Midbrain (tissue), 1 donor: ENCODE measurements at regions not wholly inside any gene's neighbourhood (a gene's known extent, or its start where the extent isn't known, plus 50 kb on each side); places are given as distances from the start of the nearest gene placed in this dataset.

Experiments used
- DNase-seq: peaks from one replicate; lab custom pipeline; 2025; lab: John Stamatoyannopoulos, UW

DNA sequence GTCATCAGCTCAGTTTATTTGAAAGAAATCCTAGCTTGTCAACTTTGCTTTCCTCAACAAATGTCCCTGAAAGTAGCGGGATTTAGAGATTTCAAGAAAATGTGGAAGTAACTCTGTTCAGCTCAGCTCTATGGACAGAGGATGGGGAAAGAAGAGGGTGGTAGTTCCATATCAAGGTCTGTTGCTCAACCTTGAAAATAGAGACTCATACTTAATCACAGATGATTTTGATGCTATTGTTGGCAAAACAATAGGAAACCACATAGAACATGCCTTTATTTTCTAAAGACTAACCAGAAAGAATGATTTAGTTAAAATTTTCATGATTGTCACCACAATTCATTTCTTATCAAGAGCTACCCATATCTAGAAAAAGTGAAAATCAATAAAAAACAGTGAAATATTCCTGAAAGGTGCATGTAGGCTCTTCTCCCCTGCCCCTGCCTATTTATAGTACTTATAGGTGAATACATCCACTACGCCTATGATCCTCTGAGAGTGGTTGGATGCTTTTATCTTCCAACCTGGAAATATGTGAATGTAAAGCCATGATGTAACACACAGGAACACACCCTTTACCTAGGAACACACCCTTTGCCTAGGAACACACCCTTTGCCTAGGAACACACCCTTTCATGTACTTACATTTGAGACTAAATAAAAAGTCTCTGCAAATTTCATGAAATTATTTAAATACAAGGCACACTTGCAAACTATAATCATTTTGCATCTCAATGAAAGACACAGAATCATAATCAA is 65.8 kb downstream of the ETAA1 start:
- DNase-seq, result no peak

DNA sequence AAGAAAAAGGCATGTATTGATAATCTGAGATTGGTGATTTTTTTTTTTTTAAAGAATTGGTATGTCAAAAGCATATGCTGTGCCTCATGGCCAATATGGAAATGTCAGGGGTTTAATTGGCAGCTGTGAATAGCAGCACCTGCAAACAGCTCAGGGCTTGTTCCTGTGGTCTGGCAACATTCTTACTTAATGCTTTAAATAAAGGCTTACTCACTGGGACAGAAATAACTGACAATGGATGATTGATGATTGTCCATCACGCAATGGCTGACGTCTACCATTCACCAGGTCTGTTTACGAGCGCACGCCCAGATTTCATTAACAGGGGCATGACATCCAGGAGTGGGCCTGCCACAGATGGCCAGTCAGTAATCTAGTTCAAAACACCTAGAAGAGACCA is 66.7 kb downstream of the ETAA1 start:
- no peak for DNase-seq

DNA sequence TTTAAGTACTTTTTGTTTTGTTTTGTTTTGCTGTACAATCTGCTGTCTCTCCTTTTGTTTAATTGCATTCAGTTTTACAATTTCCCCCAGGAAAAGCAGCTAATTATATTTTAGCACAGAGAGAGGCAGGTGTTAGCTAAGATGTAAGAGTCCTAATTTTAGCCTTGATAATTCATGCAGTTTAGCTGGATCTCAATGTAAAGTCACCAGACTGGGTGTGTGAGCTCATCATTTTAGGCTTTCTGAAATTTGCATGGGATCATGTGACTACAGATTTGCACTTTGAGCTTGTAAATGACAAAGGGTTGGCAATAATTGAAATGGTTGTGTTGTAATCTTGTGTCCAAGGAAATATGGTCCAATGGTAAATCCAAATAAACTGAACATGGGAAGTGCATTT is 68.5 kb downstream of the ETAA1 start:
- DNase-seq, result no peak

DNA sequence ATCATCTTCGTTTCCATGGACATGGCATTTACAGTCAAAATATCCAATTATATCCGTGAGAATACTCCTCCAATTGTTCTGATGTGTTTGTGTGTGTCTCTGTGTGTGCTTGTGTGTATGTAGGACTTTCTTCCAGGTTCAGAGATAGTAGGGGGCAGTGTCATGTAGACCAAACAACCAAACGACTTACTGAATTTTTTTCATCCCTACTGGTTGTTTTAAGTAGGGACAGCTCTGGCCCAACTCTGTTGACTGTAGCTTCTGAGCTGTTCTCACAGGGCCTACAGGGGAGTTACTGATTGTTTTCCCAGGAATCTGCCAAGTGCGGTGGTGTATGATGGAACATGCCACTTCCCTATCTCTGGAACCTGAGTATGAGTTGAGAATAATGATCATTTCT is 69.6 kb downstream of the ETAA1 start:
- DNase-seq, result no peak

DNA sequence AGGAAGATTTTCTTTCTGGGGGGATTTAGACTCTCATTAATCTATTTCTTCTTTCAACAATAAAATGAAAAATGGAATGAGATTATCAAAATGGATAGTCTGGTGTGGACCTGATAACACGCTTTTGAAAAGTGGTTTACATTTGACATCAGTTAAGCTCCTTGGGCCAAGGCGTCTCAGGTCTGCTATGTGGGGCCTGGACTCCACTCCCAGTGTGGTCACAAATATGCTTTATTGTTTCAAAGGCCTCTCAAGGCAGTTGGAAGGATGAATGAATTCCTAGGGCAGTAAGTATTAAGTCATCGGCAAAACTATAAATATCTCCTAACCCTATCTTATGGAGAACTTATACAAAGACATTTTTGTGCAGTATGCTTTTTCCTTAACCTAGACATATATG is 74.5 kb downstream of the ETAA1 start:
- DNase-seq, result no peak

DNA sequence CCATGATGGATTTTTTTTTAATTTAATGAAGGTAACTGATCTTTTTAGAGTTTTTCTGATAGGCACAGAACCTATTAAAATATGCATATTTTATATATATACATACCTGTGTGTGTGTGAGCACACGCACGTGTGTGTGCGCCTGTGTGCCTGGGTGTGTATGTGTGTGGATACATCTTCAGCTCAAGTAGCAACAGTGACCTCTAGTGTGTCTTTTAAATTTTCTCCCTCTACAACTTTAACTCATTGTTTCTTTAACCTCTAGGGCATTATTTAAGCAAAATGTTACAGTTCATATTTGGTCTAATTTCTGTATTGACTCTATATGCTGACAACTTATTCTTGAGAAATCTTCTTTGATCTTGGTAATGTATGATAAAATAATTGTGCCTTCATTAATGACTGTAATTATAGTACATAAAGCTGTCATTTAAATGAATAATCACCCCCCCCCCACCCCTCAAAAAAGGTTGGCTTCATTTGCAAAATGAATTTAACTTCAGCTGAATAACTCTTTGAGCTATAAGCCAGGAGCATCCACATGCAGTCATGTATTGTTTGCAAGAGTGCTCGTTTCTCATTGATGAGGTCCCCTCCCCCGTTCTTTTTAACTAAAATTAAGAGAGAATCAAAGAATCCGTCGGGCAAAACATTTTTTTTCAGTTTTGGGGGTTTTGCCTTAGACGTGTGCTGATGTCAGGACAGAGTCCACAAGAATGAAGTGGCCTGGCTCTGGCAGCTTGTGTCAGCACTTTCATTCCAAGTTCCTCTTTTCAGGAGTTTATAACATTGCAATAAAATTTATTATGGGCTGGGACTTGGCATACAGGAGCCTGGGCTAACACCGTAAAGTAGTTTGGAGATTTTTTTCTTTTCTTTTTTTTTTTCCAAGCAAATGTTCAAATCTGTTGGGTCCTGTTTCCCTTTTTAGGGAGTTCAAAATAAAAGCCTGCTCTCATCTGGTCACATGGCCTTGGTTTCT is 80.0 kb downstream of the ETAA1 start:
- peak; percentile 4 for DNase-seq

DNA sequence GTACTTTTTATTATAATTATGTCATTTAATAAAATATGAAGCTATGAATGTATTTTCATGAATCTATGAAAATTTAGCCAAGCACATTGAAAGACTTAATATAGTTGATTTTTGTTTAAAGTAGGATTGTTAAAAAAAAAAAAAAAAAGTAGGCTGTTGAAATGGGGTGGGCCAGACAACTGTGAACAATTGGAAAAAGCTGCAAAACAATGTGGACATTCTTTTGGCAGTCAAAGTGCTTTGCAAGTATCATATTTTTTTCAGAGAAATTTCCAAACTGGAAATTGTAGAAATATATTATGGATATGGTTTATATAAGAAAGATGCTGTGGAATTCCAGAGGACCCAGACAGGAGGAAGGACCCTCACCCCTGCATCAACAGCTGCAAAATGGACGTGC is 82.1 kb downstream of the ETAA1 start:
- no peak for DNase-seq

DNA sequence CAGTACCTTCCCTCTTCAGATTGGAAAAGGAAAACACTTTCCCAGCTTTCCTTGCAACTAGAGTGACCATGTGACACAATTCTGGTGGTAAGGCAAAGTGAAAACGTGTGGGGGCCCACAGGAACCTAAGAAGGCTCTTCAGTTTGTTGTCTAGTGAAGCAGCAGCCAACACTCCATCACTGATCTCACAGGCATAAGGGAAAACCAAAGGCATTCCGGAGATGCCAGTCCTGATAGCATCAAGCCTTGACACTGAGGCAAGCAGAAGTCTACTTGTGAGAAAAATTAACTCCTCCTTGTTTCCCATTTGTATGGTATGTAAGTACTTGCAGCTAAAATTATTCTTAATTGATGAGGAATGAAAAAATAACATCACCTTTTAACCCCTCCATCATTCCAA is 88.3 kb downstream of the ETAA1 start:
- DNase-seq, result no peak

DNA sequence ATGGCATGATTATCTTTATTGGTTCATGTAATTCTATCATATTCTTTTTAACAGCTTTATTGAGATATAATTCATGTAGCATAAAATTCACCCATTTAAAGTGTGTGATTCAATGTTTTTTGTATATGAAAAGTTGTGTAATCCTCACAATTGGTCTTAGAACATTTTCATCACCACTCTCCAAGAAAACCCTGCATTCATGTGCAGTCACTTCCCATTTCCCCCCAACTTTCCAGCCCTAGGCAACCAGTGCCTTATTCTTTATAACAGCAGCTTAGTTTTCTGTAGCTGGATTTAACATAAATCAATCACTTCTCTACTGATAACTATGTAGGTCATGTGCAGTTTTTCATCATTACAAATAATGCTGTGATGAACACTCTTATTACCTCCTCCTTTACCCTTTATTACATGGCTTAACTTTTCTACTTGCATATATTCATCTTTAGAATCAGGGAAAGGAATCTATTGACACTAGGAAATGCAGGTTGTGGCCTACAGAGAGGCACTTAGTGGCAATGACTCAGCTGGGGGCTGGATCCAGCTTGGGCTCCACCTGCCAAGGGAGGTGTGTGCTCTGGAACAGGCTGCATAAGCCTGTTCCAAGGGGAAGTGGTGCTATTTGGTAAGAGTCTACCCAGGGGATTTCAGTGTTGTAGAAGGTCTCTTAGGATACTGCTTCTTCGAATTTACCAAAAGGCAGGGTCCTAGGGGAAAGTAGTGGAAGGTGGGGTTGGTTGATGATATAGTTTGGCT is 89.1 kb downstream of the ETAA1 start:
- DNase-seq, result no peak

DNA sequence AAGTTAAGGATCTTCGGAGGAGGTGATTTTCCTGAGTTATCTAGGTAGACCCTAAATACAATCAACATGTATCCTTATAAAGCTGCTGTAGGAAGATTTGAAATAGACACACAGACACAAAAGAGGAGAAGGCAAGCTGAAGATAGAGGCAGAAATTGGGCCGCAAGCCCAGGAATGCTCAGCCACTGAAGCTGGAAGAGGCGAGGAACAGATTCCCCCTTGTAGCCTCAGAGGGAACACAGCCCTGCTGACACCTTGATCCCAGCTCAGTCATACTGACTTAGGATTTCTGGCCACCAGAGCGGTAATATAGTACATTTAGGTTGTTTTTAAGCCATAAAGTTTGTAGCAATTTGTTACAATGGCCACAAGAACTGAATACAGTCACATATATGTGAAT is 90.9 kb downstream of the ETAA1 start:
- DNase-seq, result no peak

DNA sequence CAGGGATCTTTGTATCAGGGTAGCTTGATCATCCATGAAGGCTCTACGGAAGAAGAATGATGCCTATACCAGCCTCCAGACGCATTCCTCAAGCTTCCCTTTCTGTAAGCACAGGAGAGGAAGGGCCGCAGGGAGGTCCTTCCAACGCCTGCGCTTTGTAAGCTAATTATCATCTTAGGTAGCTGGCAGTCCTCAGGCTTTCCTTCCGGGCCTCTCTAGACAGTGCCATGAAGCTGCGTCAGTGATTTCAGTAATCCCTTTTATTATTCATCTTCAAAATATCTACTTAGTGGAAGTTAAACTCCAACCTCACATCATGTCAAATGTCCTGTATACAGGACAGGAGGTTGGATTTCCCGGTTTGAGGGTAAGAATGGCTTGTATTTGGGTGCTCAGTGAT is 92.3 kb downstream of the ETAA1 start:
- DNase-seq, result no peak

DNA sequence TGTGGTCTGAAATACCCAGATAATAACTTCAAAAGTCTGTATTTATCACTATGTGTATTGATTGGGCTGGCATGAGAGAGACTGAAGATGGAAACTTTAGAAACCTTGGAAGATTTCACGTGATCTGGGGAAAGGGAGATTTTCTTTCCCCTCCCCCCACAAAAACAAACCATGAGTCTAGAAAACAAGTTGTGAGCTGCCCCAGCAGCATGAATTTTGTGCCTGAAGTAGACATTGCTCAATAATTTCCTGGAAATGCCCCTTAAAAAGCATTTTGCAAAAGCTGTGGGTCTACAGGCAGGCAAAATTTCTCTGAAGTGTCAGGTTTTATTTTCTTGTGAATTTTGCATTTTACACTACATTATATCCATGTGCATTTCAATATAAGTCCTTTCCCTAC is 101.8 kb downstream of the ETAA1 start:
- DNase-seq, result no peak

DNA sequence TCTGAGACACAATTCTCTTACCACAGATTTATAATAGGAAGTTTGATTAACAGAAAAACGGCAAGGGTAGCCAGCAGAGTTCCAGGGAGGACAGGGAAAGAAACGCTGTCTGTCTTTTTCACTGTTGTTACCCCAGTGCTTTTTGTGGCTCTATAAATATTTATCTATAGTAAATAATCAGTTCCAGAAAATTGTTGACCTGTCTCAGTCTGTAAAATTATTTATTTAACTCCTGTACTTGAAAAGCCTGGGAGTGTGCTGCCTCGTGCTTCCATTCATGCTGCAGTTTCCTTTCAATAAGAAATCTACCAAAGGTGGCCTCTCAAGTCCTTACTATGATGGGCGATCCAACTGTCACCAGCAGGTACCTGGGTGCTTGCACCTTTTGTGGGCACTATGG is 102.9 kb downstream of the ETAA1 start:
- DNase-seq, result no peak

DNA sequence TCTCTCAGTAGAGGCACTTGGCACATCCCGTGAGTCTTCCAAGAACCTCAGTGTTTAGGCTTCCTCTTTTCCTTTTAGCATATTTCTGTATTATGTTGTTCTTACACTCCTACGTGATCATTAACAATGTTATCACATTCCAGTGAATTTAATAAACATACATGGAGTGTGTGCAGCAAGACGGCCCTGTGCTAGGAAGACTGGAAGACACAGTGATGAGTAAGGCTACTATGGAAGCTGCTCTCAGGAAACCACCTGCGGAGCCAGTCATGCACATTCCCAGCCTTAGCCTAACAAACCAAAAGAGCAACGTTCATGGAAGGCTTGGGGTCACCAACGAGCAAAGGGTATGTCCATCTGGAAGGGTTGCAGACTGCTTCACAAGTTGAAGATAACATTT is 103.4 kb downstream of the ETAA1 start:
- DNase-seq, result no peak

DNA sequence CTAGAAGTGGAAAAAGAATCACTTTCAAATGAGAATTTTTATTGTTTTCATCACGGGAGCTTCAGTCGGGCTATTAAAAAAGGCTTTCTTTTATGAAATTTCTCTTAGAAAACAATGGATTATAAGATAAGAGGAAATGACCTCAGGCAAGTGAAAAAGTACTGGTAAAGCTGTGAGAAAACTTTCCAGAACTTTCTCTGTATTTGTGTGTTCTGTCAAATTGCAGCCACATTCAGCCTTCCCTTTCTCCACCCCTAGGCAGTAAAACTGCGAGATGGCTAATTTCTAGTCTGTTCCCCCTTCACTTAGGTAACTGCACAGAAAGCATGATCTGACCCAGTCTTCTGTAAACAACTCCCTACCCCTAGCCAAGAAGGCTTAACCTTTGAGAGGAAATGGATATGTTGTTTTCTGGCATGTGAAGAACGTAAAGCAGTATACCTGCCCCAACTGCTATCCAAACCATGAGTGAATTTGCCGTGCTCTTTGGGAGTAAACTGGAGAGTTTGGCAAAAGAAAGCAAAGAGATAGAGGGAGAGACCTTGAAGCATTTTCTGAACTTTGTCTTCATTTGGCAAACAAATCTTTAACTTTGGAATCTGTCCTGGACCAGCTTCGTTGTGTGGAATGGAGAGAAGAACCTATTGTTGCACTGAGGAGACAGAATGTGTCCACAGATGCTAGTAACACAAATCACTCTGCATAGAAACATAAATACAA is 105.4 kb downstream of the ETAA1 start:
- DNase-seq, result no peak

DNA sequence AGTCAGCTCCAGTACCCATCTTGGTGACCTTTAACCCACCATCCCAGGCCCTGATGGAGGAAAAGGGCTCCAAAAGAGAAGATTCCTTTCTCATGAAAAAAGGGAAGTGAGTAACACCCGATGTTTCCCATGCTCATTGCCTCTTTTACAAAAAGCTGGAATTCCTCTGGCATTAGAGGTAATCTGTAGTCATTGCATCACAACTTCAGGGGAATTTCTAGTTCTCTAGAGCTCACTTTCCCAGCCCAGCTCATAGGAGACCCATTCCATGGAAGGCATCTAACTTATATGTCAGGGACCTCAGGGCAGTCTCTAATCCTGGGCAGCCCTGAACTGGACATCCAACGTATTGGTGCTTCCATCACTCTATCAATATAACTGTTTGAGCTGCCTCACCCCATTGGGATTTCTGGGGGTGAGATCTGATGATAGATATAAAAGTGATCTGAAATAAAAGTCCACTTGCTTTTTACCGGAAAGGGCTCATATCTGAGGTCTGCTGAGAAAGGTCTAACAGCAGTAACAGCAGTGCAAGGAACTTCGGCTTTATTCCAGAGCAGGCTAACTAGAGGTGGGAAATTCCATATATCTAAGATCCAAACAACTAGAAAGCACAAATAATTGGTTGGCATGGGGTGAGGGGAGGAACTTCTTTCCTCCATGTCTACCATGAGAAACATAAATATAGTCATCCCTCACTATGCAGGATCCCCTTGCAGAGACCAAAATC is 106.1 kb downstream of the ETAA1 start:
- DNase-seq, result no peak

DNA sequence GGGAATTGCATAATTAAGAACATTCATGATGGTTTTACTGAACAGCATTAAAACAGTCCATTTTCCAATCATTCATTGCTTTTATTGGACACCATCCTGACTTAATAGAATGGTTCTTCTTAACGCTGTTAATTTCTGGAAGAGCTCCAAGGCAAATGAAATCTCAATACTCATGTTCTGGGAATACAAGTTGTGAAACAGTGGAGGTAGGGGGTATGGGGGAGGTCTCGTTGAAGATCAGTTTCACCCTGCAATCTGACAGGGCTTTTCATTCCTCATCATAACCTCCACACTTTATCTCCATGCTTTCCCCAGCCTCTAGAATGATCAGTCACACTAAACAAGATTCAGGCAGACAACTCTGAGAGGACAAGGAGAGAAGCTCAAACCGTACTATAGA is 113.6 kb downstream of the ETAA1 start:
- DNase-seq, result no peak

DNA sequence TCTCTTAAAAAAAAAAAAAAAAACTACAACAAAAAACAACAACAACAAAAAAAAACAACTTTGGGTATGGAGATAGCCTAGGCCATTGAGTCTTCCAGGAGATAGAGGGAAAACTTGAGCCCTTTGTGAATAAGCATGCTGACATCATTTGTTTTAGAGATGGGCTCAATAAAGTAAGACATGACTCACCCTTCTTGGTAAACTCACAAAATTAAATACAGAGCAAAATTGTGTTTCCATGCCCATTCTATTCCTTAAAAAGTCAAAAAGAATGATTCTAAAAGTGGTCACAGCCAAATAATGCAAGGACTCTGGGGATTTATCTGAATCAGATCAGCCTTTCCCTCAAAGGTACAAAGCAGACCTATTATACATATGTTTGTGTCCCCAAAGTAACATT is 117.4 kb downstream of the ETAA1 start:
- DNase-seq, result no peak

DNA sequence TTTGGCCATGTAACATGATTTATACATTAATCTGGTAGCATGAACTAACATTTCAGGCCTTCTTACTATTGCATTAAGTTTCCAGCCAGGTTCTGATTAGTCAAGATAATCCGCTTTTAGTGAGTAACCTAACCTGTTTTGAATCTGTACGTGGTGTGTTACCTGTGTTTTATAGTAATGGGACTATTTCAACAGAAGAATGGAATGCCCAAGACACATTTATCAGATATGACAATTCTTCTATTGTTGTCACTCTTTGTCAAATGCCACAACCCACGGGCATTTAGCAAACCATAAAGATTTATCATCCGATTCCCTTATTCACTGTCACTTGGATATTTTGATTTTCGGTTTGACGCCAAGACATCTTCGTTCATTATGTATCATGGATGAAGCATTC is 117.9 kb downstream of the ETAA1 start:
- no peak for DNase-seq

DNA sequence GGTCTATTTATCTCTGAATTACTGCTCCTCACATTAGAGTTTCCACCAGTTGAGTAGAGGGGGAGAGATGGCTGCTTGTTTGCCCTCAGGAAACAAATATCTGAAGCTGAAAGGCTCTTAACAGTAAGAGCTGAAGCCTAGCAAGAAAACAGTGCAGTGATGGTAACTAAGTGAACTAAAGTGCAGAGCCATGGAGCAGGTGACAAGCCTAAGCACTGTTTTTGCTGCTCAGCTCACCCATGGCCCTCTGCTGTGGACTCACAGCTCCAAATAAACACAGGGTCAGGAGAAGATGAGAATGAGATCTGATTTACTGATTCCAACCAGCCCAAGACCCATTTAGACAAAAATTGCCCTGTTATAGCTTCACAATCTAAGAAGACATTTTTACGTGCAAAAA is 118.4 kb downstream of the ETAA1 start:
- DNase-seq, result no peak

DNA sequence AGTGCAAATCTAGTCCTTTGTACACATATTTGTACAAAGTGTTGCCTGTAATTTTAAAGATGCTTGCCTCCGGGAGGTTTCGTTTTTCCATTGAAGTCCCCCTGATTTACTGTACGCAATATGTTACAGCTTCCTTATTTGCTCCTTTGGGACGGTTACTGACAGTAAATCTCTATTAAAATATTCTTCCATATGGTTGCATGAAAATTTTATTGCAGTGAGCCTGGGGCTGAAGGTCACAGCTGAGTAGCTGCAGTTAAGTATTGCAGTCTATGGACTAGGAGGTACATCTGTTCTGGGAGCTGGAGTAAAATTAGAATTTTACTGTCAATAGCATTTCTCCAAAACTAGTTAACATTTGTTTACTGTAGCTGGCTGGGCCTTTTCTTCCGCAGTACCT is 119.2 kb downstream of the ETAA1 start:
- DNase-seq, result no peak
